NCI-H82 treated with DMSO at 0.1 percent for 48 hours (cell line): ENCODE measurements at regions not wholly inside any gene's neighbourhood (a gene's known extent, or its start where the extent isn't known, plus 50 kb on each side); places are given as distances from the start of the nearest gene placed in this dataset.

Experiments used
- DNase-seq: peaks from one replicate; lab custom pipeline; 2025; ENCODE audit not compliant: unreplicated experiment; lab: John Stamatoyannopoulos, UW

DNA sequence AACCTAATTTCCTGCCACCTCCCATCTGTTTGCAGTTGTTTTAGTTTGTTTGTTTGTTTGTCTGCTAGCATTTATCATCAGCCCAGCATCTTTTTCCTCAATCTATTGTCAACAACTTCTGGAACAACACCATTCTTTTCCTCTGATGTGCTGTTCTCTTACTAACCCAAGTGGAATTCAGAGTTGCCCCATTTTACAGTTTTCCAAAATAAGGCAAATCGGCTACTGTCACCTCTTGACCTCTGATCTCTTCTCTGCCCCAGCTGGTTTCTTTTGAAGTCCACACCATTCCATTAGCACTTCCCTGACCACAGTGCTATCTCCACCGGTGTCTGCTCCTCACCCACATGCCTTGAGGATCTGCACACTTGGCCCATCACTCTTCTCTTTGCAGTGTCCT, 102.4 kb downstream of the EFNB2 start:
- no peak for DNase-seq

DNA sequence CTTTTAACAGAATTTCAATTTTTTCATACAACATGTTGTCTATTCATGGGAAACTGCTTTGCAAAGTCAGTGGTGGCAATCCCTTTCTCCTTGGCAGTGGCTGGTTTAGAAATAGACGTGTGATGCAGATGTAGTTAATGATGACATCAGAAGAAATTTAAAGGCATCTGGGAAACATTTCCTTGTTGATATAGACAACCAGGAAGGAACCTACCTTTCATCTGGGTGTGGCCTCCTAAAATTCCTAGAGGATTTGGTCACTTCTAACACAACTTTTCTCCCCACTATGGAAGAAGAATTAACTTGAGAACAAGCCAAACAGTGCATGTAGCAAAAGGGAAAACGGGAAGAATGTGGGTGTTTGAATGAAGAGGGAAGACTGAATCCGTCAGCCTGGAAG, 102.8 kb downstream of the EFNB2 start:
- DNase-seq: no peak

DNA sequence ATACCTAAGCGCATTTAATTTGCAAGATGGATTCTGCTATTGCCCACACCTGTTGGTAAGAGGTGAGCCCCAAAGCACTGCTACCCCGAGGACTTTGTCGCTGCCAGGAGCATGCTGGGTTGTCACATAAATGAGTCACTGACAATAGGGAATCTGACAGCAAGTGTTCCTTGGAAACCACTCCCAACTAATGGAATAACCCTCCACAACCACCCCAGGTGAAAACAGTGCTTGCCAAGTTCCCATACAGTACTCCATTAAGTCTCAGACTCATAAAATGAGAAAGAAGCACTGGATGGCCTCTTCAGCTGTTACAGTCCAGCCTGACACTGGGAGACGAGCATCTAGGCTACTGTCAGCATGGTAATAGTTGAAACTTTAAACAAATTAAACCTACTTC, 108.6 kb downstream of the EFNB2 start:
- DNase-seq: no peak

DNA sequence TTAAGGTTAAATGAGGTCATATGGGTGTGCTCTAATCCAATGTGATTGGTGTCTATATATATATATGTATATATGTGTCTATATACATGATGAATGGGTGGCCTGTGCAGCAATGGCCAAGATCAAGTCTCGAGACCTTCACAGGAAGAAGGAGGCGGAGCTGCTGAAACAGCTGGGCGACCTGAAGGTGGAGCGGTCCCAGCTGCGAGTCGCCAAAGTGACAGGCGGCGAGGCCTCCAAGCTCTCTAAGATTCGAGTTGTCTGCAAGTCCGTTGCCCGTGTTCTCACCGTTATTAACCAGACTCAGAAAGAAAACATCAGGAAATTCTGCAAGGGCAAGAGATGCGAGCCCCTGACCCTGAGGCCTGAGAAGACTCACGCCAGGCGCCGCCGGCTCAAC, 109.8 kb downstream of the EFNB2 start:
- no peak for DNase-seq

DNA sequence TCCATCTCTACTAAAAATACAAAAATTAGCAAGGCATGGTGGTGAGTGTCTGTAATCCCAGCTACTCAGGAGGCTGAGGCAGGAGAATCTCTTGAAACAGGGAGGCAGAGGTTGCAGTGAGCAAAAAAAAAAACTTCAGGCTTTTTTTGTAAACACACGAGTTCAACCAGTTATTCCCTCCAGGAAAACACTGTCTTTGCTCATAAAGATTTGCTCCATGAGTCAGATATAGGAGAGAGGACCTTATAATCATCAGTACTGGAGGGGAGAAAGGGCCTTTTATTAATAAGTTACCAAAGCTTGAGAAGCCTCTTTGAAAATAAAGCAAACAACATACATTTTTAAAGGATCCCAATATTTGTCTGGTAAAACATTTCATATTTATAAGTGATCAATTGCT, 110.7 kb downstream of the EFNB2 start:
- no peak for DNase-seq

DNA sequence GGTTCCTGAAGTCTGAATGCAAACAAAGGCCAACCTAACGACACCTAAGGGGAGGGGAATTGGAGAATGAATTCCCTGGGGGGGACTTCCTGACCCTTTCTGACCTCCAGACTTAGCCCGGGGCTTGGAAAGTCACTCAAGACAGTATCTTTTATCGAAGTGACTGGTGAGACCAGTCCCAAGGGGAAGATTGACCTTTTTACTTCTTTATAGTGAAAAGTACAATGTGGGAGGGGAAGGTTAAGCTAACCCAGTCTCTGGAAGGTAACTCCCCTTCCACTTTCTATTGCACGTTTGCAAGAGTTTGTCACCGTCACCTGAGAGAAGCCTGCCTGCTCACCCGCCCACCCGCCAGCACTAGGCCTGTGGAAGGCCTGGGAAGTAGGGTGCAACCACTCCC, 111.9 kb downstream of the EFNB2 start:
- no peak for DNase-seq

DNA sequence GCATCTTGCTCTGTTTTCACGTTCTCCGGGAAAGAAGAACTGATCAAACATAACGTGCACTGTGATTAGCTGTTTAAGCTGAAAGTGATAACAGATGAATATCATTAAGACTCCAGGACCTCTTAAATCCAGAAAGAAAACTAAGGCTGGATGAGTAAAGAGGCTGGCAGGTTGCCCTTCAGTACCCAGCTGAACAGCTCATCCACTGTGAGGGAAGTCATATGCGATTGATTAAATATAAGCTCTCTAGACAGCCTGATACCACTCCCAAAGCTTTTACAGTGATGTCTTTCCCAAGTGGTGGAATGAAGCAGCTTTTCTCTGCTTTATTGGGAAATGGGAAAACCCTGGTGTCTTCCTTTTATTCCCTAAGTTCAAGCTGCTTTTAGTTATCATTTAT, 116.9 kb downstream of the EFNB2 start:
- DNase-seq: no peak

DNA sequence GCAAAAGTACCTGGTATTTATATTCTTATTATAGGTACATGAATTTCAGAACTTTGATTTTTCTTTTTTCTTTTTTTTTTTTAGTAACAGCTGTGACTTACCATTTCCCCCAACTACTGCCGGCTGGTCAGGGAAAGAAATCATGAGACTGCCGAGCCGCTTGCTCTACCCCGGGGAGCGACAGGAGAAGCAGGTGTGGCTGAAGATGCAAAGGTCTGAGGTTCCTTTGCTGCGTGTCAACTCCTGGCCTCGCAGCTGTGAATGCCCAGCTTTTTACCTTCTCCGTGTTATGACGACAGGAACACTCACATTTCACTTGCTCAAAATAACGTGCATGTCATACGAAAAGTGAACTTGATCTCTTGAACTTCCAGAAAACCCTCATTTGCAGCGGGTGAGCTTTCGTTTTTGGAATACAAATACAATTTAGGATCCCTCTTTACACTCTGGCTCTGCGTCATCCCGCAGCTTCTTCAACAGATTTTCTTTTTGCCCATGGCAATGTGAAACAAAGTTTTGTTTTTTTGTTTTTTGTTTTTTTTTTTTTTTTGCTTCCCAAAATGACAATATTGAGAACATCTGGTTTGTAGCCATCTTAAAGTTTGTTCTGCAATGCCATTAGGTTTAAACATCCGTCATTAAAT, 117.9 kb downstream of the EFNB2 start:
- DNase-seq: no peak

DNA sequence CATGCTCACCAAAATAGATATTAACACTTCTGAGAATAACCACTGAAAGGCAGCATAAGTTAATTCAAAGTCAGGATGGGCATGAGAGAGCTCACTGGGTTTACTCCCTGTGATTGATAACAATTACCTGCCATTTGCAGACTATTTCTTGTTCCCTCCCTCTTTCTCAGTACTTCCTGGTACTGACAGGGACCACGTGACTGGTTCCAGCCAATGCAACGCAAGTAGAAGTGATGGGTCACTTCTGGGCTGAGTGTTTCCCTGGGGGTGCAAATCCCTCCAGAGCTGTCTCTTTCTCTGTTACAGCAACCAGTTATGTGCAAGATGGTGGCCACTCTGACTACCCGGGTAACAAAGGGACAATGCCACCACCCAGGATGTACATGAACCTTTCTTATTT, 118.8 kb downstream of the EFNB2 start:
- no peak for DNase-seq

DNA sequence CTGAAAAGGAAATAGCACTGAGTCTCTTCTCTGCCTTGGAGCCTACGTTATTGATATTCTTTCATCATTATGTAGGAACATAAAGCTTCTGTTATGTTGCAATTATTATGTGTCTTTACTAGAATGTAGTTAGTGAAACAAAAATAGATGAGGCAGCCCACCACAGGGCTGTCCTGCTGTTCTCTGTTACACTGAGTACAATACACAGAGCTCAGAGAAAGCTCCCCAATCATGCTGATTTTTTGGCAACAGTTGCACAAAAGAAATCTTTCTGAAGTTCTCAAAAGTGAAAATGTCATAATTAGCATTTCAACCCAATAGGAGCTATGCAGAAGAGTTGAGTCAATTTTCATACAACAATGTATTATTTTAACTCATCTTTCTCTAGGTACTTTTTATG, 119.5 kb downstream of the EFNB2 start:
- DNase-seq: no peak

DNA sequence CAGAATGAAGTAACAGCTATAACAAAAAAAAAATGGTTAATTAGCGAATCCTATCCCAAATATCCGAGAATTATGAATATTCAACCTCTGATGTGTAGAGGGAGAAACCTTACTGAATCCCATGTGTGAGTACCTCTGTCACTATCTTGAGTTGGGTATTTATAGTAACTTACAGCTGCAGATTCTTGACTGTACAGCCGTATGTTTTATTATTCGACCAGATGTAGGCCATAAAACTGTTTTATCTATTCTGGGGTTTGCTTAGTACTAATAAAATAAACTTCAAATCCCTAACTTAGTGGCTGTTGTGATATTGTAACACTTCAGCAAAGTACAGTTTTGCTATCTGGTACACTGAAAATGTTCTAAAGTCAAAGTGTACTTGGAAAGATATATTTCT, 120.0 kb downstream of the EFNB2 start:
- no peak for DNase-seq

DNA sequence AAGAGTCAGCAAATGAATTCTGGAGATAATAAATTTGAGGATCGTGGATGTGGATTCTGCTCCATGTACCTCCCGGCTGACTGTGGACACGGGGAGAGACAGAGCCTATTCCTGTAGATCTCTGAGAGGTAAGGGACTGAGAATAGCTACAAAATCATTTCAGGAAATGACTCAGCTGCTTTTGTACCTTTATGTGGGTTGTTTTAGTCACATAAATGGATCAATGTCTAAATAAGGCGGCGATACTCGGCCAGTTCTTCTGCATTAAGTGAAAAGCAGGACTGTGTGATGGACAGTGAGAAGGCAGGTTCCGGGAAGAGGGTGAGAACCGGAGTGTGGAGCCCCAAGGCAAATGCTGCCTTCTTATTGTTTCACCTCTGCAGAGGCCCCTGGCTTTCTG, 128.1 kb downstream of the EFNB2 start:
- DNase-seq: no peak

DNA sequence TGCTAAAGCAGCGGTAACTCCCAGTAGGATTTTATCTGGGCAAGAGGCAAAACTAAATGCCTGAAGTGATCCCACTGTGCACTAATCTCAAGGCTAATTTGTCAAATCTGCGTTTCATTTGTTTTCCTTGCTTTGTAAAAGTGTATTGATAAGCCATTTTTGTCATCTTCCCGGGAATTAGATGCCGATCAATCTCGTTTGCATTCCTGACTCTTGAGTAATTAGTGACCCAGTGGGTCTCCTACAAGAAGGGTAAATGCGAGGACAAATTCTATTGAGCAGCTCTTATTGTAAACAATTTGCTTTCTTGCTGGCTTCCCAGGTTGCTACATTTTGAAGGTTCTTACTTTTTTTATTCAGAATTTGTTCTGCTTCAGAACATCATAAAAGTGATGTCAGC, 129.7 kb downstream of the EFNB2 start:
- no peak for DNase-seq

DNA sequence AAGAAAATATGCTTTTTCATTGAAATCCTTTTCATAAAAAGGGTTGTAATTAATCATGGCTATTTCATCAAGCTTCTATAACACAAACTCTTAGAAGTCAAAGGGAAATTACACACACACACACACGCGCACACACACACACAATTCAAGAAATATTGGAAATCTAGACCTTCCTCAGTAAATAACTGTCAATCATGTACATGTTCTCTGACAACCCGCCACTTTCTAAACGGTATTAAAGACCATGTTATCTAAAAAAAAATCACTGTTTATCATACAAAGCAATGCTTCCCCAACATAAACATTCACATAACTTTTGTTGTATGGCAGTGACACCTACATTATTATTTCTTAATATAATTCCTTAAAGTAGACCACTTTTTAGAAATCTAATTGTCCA, 132.2 kb downstream of the EFNB2 start:
- DNase-seq: no peak

DNA sequence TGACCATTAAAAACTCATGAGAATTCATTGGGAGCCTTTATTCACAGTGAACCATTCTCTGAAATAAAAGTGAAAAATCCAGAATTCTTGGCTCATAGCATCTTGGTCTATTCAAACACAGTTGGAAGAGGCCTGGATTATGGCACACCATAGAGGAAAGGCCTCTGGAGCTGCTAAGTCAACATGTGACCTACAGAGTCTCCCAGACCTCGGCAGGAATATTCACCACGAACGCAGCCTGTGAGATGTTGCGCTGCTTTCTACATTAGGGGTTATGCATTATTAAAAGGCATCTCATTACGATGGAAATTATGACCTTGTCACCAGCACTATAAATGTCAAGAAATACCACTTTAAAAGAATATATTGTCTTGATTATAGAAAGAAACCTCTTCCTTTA, 132.6 kb downstream of the EFNB2 start:
- no peak for DNase-seq

DNA sequence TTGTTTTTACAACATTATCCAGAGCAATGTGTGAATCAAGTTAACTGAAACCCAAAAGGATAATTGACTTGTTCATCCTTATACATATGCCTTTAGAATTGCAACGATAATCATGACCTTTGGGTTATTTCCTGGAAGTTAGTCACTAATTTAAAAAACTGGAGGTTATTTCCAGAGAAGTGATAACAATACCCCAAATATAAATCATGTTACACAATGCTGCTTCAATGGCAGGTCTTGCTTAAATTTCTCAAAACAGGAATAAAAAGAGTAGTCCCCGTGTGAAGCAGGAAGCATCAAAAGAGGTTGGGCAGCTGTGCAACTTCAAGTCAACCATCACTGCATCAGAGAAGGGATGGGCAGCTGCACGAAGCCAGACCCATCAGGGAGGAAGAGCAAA, 134.4 kb downstream of the EFNB2 start:
- DNase-seq: no peak

DNA sequence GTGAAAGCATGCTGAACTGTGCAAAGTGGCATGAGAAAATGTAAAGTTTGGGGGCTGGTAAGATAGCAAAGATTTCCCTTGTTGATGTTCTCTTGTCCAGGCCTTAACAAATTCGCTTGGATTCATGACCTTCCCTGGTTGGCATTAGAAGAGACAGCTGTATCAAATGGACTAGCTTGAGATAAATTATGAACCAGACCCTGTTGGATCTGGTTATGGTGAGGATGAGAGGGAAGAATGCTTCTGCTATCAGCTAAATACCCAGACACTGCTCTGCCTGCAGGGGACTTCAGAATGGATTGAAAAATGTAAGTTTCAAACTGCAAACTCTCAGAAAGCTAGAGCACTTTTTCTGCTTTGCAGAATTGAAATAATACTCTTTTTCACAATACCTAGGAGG, 135.2 kb downstream of the EFNB2 start:
- no peak for DNase-seq

DNA sequence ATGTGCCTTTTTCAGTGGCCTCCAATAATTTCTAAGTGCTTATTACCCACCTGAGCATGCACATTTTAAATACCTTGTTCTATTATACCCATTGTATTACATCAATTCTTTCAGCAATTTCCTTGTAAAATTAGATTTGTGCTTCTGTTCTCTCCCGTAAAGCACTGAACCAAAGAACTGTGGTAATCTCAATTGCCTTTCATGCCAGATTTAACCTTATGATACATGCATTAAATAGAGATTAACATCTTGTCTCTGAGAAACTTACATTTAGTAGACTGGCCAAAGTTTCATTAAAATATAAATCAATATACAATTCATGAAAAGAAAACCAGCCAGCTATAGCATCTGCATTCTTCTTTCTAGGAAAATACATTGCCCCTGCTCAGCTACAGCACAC, 137.2 kb downstream of the EFNB2 start:
- DNase-seq: no peak

DNA sequence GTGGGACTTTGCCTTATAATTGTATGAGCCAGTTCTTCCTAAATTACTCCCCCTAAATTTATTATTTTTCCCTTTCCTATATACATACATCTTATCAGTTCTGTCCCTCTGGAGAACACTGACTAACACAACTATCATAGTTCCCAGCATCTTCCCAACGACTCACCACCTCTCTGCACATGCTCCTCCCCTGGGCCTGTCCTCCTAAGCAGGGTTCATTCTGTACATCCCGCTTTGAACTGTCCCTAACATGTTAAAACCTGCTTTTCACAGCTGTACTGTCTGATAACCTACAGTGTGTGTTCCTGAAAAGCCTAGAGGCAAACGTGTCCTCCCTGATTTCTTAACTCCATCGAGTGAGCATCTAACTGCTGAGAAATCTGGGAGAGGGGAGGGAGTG, 141.7 kb downstream of the EFNB2 start:
- no peak for DNase-seq

DNA sequence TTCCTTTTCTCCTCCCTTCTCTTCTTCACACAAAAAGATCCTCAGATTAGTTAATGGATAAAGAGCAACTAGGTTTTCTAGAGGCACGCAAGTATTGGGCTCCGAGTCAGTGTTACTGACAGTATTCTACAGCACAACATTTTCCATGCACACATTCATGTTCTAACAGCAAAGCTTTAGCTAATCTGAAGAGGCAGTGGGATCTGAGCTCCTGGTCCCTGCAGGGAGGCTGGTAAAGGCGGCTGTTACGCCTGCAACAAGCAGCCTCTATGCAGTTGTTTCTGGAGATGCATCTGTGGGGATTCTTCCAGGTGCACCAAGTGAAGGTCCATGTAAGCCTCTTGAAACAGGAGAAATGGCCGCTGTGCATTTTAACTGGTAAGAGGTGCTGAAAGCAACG, 143.8 kb downstream of the EFNB2 start:
- no peak for DNase-seq

DNA sequence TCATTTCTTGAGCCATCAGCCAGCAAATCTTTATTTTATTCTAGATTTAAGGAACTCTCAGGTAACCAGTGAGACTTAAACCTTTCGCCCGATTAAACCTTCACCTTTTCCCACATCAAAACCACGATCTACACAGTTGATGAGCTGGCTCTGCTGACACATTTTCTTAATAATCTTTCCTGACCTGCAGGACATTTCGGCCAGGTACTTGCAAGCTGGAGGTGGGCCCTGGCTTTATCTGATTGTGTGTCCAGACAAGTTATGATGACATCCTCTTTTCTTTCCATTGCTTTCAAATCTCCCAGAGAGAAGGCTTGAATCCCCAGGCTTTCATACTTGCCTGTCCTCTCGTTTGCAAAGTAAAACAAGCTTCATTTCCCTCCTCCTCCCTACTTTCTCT, 144.2 kb downstream of the EFNB2 start:
- DNase-seq: no peak

DNA sequence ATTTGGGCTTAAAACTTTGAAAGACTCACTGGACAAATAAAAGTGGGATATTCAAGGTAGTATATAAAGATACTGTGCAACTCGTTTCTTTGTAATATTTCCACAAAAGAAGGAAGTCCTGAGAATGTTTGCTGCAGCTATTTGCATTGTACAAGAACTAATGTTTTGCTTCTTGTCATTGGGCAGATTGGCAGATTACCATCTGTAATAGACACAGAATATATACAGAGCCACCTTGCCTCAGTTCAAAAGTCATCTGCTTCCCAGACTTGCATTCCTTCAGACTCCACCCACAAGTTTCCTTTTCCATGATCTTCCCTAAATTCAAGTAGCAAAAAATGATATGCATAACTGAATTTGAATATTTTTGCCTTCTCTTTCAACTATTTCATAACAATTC, 145.1 kb downstream of the EFNB2 start:
- DNase-seq: no peak

DNA sequence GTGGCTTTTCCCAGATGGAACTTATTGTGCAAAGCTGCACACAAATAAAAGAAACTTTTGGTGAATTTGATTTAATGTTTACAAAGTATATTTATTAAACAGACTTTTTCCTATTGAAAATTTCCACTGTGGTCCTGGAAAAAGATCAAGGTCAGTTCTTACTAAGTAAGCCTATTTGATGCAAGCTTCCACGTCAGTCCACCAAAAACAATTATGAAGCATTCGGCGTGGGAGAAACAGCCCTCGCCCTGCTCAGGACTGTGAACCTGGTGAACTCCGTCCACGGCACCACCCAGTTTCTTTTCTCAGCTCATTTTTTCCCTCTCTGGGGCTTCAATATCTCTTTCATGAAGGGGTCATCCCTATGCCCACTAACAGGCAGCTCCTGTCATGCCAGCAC, 149.8 kb downstream of the EFNB2 start:
- no peak for DNase-seq

DNA sequence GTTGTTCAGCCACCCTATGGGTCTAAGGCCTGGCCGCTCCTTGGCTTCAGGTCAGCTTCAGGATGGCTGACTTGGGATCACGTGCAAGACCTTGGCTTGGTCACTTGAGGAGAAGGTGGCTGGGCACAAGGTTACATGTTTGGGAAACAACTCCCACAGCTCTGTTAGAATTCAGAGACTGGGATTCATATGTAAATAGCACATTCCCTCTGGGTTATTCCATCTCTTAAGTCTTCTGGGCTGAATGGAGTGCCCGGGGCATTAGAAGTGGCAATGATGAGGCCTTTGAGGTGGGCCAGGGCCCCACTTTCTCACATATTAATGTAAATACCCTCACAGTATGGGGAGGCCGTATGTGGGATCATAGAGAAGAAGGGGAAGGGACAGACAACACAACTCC, 150.9 kb downstream of the EFNB2 start:
- DNase-seq: no peak
